Adrenal gland (tissue), 5 donors: ENCODE measurements at regions not wholly inside any gene's neighbourhood (a gene's known extent, or its start where the extent isn't known, plus 50 kb on each side); places are given as distances from the start of the nearest gene placed in this dataset.

ENCODE experiments used
- POLR2A ChIP-seq, 2 donors: fragments of 450-650 bp; IDR thresholded peaks; one replicate each; pipeline ENCODE4 v1.6.1; 2017; ENCODE audit warnings: antibody characterized with exemption in 2 of 2, mild to moderate bottlenecking in 2 of 2, moderate library complexity in 1 of 2
- TF ChIP-seq, protein P1 (sequence below), 6 experiments: fragments of 450-650 bp in 4 of 6; fragments of 200-600 bp in 2 of 6; sonication (generic) in 1 of 6; IDR thresholded peaks; 1 replicate in 5 of 6; 2 replicates in 1 of 6; pipeline versions ENCODE4 v1.5.1 to v1.8.0; 2016 to 2021; ENCODE audit warnings: antibody characterized with exemption in 6 of 6, mild to moderate bottlenecking in 2 of 6, moderate library complexity in 1 of 6
- donor health status: DM: no; HTN: no; CAD: no.

DNA sequence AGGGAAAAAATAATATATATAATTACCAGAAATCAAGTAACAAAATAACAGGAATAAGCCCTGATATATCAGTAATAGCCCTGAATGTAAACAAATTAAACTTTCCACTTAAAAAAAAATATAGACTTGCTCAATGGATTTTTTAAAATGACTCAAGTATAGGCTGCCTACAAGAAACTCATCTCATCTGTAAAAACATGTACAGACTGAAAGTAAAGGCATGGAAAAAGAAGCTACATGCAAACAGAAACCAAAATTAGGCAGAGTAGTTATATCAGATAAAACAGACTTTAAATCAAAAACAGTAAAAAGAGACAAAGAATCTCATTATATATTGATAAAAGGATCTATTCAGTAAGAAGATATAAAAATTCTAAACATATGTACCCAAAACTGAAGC, 82.4 kb upstream of the STT3B start:
- TF ChIP-seq, protein P1, sequence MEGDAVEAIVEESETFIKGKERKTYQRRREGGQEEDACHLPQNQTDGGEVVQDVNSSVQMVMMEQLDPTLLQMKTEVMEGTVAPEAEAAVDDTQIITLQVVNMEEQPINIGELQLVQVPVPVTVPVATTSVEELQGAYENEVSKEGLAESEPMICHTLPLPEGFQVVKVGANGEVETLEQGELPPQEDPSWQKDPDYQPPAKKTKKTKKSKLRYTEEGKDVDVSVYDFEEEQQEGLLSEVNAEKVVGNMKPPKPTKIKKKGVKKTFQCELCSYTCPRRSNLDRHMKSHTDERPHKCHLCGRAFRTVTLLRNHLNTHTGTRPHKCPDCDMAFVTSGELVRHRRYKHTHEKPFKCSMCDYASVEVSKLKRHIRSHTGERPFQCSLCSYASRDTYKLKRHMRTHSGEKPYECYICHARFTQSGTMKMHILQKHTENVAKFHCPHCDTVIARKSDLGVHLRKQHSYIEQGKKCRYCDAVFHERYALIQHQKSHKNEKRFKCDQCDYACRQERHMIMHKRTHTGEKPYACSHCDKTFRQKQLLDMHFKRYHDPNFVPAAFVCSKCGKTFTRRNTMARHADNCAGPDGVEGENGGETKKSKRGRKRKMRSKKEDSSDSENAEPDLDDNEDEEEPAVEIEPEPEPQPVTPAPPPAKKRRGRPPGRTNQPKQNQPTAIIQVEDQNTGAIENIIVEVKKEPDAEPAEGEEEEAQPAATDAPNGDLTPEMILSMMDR (IDR thresholded peaks at IDR 0.05), result no peak
- no peak for TF ChIP-seq POLR2A (IDR thresholded peaks at IDR 0.05)
